ENCODE measurements at regions not wholly inside any gene's neighbourhood (a gene's known extent, or its start where the extent isn't known, plus 50 kb on each side); places are given as distances from the start of the nearest gene placed in this dataset.

- TF ChIP-seq ZFP30 (CRISPR knock-in tag; IDR thresholded peaks at IDR 0.05) (no peak), TCF4 (CRISPR knock-in tag; IDR thresholded peaks at IDR 0.05; ENCODE audit: borderline replicate concordance) (no peak), TOX (CRISPR knock-in tag; IDR thresholded peaks at IDR 0.05; ENCODE audit: borderline replicate concordance) (no peak), CREB5 (CRISPR knock-in tag; IDR thresholded peaks at IDR 0.05; ENCODE audit: low read depth) (no peak), PATZ1 (CRISPR knock-in tag; IDR thresholded peaks at IDR 0.05; ENCODE audit: borderline replicate concordance) (no peak), OSR1 (CRISPR knock-in tag; IDR thresholded peaks at IDR 0.05) (no peak), ZFP3 (CRISPR knock-in tag; IDR thresholded peaks at IDR 0.05) (no peak), ARNTL (CRISPR knock-in tag; IDR thresholded peaks at IDR 0.05; ENCODE audit: borderline replicate concordance, low read depth) (no peak), POU6F1 (CRISPR knock-in tag; IDR thresholded peaks at IDR 0.05; ENCODE audit: borderline replicate concordance, low read depth) (no peak), ESRRG (CRISPR knock-in tag; IDR thresholded peaks at IDR 0.05) (no peak), CSRNP3 (CRISPR knock-in tag; IDR thresholded peaks at IDR 0.05) (no peak), RARB (CRISPR knock-in tag; IDR thresholded peaks at IDR 0.05) (no peak), ZNF8 (CRISPR knock-in tag; IDR thresholded peaks at IDR 0.05) (no peak), ISL1 (CRISPR knock-in tag; IDR thresholded peaks at IDR 0.05) (no peak)
These were observed 63.3 kb upstream of the ATP2B4 start for GRCh38 chr1:203563291-203563690.
